Stimulated activated CD4-positive, alpha-beta T cell treated with anti-CD3 and anti-CD28 coated beads, Interleukin-12 subunit alpha, Interleukin-12 subunit beta, amount 100 ng/mL, for 4 hours (primary cell): ENCODE measurements at regions not wholly inside any gene's neighbourhood (a gene's known extent, or its start where the extent isn't known, plus 50 kb on each side); places are given as distances from the start of the nearest gene placed in this dataset.
"Not testable (repeated sequence)": the region's sequence is repeated elsewhere in the genome, so short reads cannot be mapped to it uniquely, and the experiment has no call there.

Source experiments
- DNase-seq: peaks from one replicate; pipeline ENCODE4 v3.0.0-alpha.2; 2020

DNA sequence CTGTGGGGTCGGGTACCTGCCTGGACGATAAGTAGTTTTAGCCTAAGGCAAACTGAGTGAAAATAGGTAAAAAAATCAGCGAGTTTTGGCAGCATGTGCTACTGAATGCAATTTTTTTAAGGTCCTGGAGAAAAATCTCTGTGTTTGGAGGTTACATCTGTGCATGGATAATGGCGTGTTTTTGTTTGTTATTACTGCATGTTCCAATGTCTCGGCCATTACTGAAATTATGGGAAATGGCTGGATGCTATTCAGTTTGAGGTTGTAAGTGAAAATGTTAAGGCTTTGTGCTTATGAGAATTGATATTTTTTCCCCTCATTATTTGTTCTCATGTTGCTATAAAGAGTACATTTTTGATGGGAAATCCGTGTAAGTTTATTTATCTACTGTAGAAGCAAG is 441.7 kb downstream of the PRDM2 start:
- no peak for DNase-seq

DNA sequence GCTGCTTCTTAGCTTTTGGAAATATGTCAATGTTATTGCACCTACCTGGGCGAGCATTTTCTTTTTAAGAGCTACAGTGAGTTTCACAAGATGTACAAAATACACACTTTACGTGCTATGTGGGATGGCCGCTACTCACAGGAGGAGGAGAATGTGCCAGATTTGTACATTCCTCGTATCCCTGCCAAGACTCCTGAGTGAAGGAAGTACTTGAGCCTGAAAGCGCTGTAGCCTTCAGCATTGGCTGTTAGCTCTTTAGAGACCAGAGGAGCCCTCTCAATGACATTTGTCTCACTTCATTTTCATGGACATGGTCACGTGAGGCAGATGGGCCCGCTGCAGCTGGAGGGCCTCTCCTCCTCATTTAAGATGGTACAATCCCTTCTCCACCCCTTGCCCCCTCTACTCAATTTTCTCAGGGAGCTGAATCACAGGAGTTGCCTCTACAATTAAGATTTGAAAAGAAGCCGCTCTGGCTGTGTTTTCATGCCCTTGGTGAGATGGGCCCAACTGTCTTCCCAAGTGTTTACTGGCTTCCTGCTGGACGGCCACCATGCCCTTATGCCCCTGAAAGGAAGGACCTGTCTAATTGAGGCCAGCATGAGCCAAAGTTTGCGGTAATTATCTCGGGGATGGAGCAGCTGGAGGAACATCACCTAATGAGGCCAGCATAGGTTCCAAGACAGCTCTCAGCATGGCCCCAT is 442.6 kb downstream of the PRDM2 start:
- DNase-seq, result no peak

DNA sequence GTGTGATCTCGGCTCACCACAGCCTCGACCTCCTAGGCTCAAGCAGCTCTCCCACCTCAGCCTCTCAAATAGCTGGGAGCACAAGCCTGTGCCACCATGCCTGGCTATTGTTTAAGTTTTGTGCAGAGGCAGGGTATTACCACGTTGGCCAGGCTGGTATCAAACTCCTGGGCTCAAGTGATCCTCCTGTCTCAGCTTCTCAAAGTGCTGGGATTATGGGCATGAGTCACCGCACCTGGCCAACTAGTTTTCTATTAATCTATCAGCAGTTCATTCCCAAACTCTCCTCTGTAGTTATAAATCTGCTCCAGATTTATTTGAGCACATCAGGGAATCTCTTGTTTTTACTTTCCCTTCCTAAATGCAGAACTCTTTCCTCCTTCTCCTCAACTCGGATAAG is 443.8 kb downstream of the PRDM2 start:
- no peak for DNase-seq

DNA sequence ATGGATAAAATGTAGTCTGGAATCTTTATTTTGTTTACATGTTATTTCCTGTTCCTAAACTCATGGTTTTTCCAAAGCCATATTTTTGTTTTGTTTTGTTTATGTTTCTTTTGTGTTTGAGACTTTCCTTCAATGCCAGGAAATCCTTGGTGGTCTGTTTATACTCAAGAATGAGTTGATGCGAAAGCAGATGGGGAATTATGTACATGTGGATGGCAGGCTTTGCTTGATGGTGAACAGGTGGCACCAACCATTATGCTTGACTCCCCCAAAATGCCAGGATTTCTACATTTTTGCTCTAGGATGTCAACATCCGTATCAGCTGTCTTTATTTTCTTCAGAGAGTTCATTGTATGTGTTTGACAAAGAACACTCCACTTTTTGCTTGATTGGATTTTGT is 448.5 kb downstream of the PRDM2 start:
- DNase-seq, result no peak

DNA sequence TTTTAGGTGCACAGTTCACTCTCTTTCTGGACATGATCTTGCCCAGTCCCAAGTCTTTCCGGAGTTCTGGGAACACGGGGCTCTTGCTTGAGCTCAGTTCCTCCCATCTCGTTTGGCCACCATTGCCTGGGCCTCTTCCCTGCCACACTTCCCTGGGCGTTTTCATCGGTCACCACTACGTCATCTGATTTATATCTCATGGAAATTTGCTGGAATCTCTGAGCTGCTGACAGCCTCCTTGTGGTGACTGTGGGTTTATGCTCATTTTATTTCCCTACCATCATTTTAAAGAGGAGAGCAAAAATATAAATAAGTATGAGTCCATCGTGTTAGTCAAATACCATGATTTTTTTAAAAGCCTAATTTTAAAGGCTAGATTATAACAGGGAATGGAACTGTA is 449.1 kb upstream of the KAZN start:
- DNase-seq, result no peak

DNA sequence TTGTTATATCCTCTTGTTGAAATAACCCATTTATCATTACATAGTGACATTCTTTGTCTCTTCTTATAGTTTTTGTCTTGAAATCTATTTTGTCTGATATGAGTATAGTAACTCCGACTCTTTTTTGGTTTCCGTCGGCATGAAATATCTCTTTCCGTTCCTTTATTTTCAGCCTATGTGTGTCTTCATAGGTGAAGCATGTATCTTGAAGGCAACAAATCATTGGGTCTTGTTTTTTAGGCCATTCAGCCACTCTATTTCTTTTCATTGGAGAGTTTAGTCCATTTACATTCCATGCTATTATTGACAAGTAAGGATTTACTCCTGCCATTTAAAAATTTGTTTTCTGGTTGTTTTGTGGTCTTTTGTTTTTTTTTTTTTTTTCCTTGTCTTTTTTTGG is 441.9 kb upstream of the KAZN start:
- no peak for DNase-seq

DNA sequence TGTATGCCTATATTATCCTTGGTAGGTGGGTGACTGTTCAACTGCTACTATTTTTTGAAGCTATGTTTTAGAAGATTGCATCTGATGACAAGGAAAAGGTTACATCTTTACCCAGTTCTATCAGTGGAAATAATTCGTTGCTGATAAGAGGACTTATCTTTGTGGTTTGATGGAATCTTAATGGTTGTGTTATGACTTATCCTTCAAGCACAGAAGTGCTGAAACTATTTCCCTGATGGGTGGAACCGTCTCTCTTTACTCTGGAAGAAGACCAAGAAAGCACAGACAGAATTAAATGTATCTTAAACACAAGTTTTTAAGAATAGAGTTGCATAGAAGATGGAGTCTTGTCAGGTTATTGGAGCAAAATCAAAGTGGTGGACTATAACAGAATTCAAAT is 437.7 kb upstream of the KAZN start:
- no peak for DNase-seq

DNA sequence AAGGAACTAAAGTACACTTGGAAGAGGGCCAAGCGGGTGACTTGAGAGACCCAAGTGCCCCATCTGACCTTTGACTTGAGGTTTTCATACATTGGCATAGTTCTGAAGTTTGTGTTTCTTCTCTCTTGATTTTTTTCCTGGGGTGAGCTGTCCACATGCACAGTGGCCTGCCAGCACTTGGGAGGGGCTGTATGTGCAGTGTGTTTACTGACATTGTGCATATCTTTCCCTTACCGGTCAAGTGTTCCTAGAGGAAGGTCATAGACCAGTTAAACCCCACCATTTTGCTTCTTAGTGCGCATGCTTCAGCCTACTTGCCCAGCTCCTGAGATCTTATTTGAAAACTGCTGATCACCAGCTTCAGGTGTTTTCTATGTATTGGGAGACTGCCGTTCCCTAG is 435.2 kb upstream of the KAZN start:
- no peak for DNase-seq

DNA sequence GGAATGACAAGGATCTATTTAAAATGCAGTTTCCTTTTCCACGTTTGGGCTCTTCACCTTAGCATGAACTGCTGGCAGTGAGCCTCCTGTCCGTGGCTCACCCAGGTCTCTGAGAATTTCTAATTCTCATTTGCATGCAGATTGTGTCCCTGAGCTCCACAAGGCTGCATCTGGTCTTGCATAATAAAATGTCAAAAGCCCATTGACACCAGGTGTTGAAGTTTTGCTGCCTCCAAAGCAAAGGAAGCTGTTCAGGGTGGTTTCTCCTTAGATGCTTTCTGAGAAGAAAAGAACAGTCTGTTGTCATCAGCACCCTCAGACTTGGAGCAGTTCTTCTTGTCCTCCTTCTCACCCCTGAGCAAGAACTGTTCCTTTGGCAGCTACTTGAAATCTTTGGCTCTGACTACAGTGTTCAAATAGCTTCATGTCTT is 433.1 kb upstream of the KAZN start:
- DNase-seq, result no peak

DNA sequence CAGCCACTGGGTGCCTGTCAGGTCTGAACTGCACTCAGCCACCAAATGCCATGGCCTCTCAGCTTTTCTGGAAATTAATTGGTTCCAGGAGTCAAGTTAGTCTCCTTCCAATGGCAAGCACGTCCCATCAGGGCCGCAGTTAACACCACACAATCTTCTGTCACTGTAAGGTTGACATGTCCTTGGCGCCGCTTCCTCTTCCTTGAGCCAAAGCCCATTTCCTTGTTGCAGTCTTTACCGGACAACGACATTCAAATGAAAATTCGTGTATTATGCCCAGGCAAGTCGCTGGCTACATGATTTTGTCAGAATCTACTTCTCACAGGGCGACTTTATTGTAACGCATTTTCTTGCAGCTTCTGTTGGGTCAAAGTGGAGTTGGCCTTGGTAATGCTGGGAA is 430.6 kb upstream of the KAZN start:
- no peak for DNase-seq

DNA sequence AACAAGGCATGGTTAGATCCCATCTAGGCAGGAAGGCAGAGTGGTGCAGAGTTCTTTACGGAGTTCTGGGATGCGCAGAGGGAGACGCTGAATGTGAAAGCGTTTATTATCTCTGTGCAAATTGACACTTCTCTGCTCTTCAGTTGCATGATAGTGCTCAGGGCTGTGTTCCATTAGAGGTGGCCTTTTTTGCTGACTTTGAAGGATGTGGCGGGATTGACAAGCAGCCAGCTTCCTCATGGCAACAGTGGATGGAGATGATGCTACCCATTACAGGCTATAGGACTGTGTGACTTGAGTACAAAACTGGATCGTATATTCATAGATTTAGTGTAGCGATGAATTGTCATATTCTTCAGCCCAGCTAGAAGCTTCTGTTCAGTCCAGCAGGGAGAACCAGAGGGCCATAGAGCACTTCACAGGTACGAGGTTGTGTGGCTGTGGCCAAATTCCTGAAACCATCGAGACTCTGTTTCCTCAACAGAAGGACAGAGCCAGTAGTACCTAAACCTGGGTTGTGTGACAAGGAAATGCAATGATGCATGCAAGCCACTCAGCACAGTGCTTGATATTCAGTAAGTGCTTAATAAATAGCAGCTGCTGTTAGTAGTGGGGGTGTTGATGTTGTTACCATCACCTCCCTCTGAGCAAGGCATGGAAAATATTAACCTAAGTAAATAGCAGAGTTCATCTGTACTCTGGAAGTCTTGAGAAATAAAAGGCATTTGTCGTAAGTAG is 430.0 kb upstream of the KAZN start:
- no peak for DNase-seq

DNA sequence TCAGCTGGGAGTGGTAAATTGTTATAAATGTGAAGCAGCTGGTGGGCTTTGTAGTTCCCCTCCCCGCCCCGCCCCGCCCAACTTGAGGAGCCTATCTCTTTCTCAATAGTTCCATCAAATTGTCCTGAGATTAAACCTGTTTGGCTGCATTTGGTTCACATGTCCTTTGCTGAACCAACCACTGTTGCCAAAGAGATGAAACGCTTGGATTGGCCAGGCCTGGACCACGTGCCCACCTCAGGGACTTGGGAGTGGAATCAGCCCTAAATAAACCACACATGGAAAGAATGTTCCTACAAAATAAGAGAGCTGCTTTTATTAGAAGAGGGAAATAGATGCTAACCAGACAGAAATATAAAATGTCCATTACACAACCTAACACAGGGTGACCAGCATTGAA is 424.9 kb upstream of the KAZN start:
- no peak for DNase-seq

DNA sequence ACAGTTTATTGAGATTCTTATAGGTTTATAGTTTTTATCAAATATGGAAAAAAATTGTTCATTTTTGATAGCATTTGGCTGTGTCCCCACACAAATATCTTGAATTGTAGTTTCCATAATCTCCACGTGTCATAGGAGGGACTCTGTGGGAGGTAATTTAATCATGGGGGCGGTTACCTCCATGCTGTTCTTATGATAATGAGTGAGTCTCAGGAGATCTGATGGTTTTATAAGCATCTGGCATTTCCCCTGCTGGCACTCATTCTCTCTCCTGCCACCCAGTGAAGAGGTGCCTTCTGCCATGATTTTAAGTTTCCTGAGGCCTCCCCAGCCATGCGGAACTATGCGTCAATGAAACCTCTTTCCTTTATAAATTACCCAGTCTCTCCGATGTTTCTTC is 420.6 kb upstream of the KAZN start:
- not testable (repeated sequence) for DNase-seq

DNA sequence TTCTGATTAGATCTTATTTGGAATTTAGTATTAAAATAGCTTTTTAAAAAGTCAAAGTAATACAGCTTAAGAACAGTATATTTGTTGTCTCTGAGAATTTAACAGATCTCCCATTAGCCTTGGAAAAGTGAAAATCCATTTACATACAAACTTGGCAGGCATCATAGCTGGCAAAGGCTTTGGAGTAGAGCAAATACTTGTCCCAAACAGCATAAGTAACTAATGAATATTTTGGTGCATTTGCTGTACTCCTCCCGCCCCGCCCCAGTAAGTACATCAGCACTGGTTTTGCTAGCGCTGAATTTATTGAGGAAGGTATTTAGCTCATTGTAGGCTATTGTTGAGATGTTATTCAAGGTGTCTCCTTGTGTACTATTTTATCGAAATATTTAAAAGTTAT is 417.7 kb upstream of the KAZN start:
- no peak for DNase-seq

DNA sequence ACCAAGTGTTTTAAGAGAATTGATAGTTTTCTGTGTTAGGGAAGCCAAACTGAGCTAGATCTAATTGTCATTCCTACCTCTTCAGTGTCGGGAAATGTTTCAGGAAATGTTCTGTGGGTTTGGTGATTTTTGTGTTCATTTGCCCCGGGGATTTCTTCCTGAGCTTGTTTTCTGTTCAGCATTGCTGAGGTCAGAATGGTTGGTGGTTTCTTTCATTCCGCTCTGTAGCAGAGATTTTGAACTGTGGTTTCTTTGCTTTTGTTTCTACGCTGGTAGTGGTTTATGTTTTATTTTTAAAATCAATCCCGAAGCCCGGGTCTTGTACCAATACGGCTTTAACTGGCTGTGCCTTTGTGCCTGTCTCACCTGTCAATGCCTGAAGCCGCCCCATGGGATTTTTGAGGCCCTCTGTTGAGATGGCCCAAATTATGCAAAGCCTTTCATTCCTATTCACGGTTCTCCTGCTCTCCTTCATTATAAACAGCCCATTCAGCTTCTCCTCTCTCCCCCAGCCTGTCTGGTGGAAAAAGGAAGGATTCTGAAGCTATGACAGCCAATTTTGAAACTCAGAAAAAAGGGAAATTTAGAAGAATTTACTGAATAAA is 417.2 kb upstream of the KAZN start:
- DNase-seq, result no peak

DNA sequence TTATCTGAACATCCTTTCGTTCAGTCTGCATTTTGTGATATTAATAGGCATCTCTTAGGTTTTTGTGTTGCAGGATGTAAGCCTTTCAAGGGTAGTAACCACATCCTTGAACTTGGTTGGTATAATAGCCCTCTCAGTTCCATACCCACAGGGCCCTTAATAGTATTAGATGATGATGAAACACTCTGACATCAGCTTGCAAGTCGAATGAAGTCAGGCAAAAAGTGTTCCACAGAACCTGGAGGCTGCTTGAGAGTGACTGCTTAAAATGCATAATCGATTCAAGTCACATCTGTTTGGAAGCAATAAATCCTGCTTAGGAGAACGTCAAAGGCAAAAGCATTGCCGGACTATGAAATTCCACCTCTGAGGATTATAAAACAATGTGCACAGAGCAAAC is 415.6 kb upstream of the KAZN start:
- DNase-seq, result no peak

DNA sequence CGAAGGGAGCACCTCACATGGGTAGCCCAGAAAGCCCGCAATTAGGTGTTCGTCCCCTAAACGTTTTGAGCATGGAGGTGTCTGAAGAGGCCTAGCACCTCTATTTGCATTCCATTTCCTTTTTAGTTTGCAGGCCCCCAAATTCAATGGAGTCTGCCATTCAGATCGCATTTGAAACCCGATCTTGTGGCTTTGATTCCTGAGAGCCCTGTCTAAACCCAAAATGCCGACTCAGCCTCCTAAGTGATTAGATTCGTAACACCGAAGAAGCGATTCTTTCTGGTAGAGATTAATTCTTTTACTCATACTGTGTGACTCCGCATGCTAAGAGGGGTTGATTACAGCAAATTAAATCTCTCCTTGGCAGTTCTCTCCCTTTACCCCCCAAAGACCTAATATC is 415.2 kb upstream of the KAZN start:
- no peak for DNase-seq

DNA sequence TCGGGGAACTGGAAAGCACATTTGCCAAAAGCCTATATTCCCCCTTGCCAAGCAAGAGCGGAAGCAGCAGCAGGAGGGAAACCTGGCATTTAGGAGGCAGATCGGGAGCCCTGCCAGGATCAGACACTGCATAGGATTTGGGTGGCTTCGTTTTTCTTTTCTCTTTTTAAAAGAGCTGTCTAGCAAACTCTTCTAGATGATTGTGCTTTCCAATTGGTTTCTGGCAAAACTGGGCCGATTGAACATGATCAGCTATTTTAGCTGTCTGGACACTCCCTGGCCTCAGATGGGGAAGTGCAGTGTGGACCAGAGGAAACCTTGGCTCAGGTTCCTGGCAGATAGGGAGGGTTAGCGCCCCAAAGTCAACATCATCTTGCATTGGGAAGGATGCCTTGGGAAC is 414.0 kb upstream of the KAZN start:
- no peak for DNase-seq

DNA sequence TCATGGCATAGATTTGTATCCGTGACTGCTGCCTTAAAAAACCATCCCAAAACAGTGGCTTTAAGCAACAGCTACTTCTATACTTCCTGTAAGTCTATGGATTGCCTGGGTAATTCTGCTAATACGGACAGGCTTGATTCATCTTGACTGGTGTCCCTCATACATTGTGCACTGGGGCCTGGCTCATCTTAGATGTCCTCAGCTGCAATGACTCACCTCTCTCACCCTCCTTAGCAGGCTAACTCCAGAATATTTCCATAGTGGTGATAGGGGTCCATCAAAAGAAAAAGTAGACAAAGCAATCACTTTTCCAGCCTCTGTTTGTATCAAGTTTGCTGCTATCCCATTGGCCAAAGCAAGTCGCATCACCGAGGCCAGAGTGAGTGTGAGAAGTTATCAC is 409.1 kb upstream of the KAZN start:
- DNase-seq, result no peak

DNA sequence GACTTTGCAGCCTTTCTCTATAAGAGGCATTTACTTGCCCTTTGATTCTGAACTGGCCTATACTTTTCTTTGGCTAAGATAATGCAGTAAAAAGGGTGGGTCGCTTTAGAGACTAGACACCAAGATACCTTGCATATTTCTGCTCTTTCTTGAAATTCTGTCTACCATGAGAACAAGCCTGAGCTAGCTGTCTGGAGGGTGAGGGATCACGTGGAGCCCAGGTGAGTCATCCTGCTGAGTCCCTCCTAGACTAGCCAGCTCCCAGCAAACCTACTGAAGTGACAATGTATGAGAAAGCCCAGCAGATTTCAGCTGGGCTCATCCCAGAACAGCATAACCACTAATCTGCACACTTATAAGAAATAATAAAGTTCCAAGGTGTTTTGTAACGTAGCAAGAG is 408.0 kb upstream of the KAZN start:
- DNase-seq, result no peak

DNA sequence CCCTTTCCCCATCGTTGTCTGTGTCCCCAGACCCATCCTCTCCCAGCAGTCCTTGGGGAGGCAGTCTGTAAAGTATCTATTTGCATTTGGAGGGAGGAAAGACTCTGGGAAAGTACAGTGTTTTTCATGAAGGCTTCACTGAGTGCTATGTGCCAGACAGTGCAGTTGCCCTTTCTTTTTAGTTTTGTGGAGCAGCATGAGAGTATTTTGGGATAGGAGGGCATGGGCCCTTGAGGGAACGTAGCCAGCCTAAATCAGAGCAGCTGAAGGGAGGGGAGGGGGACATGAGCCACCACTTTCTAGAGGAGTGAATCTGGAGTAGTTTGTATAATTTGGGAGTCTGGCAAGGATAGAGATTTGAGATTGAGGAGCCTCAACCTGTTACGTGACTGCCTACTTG is 404.0 kb upstream of the KAZN start:
- no peak for DNase-seq

DNA sequence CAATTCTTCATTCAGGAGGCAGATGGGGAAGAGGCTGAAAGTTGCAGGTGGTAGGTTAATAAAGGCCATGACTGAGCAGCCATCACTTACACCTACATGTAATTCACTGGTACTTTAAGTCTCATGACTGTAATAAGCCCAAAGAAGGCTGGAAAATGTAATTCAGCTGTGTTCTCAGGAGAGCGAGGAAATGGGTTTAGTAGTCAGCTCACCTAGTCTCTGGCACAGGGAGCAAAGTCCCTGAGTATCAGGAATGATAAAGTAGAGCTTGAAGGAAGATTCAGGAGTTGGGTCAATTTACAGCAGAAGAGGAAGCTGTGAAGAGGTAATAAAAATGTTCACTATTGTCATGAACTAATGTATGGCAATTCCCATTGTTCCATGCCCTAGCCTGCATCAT is 393.4 kb upstream of the KAZN start:
- no peak for DNase-seq

DNA sequence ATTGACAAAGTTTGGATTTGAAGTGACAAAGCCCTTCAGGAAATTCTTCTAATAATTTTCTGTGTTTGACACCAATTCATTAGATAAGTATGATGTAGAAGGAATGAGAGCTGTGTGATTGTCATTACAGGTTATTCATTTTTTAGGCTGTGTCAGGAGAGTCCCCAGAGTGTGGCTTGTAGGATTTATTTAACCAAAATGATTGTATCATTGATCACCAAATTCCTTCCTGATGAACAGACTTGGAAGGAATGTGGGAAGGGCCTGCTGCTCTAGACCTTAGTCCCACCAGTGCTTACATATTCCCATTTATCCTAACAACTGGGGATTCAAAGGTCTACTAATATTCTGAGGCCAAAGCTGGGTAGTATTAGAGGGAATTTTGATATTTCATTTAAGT is 383.3 kb upstream of the KAZN start:
- DNase-seq, result no peak

DNA sequence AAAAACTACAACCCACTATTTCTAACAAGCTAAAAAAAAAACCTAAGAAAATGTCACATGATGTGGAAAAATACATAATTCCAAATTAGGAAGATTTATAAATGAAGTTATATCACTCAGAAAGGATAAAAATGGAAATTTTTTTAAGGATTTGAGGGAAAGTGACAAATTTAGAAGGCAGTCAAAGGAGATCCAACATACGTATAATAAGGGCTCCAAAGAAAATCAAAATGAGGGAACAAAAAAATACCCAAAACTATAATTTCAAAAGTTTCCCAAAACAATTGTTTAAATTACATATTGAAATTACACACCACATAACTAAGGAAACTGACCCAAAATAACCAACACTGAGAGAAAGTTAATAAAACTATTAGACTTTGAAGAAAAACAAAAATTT is 381.1 kb upstream of the KAZN start:
- no peak for DNase-seq

DNA sequence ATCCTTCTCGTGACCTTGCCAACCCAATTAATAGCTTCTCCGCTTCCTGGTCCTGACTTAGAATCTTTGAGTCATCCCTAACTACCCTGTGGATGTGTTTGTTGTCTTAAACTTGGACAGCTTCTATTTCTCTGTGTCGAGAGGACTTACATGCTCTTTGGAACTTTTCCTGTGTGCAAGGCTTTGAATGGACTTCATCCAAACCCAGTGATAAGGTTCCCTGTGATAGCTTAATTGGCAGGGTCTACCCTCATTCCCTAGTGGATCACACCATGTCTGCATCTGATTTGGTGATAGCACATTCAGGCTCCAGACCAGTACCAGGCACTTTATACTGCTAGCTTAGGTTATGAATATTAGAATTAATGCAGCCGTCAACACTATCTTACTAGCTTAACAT is 378.2 kb upstream of the KAZN start:
- DNase-seq, result no peak
